Bronchial epithelial cell (primary cell): ENCODE measurements at regions not wholly inside any gene's neighbourhood (a gene's known extent, or its start where the extent isn't known, plus 50 kb on each side); places are given as distances from the start of the nearest gene placed in this dataset.
"Not testable (repeated sequence)": the region's sequence is repeated elsewhere in the genome, so short reads cannot be mapped to it uniquely, and the experiment has no call there.

Experiments
- DNase-seq: peaks from one replicate; pipeline ENCODE4 v3.0.0-alpha.2; 2010; ENCODE audit warnings: low read depth
- FAIRE-seq: peaks from 2 replicates; lab custom pipeline; 2011; peaks lifted over from hg19 to GRCh38; lab: Jason Lieb, UNC
- H3K27me3 ChIP-seq: 2 replicates; pipeline ENCODE4 v1.5.1; 2011; ENCODE audit warnings: low read length; ENCODE audit not compliant: control insufficient read depth, insufficient read depth
- H3K36me3 ChIP-seq: 2 replicates; pipeline ENCODE4 v1.5.1; 2011; ENCODE audit warnings: low read length; ENCODE audit not compliant: control insufficient read depth, insufficient read depth
- H3K4me3 ChIP-seq: 2 replicates; pipeline ENCODE4 v1.5.1; 2011; ENCODE audit warnings: mild to moderate bottlenecking, low read depth, low read length, control low read depth
- TF ChIP-seq, protein P1 (sequence below): IDR thresholded peaks from 2 replicates; pipeline ENCODE4 v1.5.1; 2011; ENCODE audit warnings: mild to moderate bottlenecking, moderate library complexity, low read length, control low read depth, inconsistent platforms; ENCODE audit not compliant: insufficient read depth, severe bottlenecking

DNA sequence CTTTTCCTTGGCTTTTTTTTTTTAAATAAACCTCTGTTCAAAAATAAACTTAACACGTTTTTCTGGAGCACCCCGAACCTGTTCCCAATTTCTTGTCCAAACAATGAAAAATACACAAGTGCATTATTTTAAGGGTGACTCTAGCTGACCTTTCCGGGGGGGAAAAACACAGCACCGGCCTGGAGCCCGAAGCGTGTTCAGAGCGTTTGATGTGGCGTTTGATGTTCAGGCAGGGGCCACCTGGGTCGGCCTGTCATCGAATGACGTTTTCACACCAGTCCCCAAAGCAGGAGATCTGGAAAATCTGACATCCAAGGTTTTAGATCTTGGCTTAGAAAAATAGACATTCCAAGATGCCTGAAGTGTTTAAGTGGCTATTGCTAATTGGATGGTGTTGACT is 282.1 kb downstream of the SHOX start:
- TF ChIP-seq, protein P1, sequence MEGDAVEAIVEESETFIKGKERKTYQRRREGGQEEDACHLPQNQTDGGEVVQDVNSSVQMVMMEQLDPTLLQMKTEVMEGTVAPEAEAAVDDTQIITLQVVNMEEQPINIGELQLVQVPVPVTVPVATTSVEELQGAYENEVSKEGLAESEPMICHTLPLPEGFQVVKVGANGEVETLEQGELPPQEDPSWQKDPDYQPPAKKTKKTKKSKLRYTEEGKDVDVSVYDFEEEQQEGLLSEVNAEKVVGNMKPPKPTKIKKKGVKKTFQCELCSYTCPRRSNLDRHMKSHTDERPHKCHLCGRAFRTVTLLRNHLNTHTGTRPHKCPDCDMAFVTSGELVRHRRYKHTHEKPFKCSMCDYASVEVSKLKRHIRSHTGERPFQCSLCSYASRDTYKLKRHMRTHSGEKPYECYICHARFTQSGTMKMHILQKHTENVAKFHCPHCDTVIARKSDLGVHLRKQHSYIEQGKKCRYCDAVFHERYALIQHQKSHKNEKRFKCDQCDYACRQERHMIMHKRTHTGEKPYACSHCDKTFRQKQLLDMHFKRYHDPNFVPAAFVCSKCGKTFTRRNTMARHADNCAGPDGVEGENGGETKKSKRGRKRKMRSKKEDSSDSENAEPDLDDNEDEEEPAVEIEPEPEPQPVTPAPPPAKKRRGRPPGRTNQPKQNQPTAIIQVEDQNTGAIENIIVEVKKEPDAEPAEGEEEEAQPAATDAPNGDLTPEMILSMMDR = no peak
- Histone ChIP-seq H3K27me3 (no peaks in the 10 kb centered on the region), H3K4me3 (no peak overlapping the region), H3K36me3 (no peaks in the 10 kb centered on the region)
- FAIRE-seq (peak; percentile 94), DNase-seq (no peak)

DNA sequence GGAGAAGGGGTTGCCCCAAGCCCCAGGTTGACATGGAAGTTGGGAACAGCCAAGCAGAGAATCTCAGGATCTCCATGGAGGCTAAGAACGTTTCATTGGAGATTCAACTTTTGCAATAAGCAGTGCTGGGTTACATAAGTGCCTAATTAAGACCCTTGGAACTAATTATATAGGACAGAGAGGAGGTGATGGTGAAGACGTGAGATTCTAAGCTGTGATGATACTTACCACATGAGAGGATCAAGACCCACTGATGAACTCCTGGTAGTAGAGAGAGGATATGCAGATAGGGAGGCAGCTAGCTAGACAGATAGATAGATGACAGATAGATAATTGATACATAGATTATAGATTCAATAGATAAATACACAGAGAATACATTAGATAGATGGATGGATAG is 278.5 kb downstream of the SHOX start:
- DNase-seq, H3K27me3 ChIP-seq, H3K36me3 ChIP-seq, H3K4me3 ChIP-seq: not testable (repeated sequence)
- peak; percentile 98 for FAIRE-seq

DNA sequence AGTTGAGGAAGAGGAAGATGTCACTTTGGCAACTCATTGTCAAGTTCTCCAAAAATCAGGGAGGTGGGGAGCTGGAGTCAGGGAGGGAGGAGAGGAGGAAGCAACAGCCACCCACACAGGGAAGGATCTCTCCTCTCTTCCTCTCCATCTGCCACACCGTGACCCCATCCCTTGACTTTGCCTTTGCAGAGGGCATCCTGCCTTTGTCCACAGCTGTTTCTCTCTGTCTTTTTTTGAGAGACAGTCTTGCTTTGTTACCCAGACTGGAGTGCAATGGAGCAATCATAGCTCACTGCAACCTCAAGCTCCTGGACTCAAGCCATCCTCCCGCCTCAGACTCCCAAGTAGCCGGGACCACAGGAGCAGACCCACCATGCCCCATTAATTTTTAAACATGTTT is 276.0 kb downstream of the SHOX start:
- no peaks in the 10 kb centered on the region for H3K36me3 ChIP-seq
- FAIRE-seq = peak; percentile 92
- no peak for DNase-seq
- no peaks in the 10 kb centered on the region for H3K27me3 ChIP-seq
- TF ChIP-seq, protein P1 = no peak
- no peak overlapping the region for H3K4me3 ChIP-seq

DNA sequence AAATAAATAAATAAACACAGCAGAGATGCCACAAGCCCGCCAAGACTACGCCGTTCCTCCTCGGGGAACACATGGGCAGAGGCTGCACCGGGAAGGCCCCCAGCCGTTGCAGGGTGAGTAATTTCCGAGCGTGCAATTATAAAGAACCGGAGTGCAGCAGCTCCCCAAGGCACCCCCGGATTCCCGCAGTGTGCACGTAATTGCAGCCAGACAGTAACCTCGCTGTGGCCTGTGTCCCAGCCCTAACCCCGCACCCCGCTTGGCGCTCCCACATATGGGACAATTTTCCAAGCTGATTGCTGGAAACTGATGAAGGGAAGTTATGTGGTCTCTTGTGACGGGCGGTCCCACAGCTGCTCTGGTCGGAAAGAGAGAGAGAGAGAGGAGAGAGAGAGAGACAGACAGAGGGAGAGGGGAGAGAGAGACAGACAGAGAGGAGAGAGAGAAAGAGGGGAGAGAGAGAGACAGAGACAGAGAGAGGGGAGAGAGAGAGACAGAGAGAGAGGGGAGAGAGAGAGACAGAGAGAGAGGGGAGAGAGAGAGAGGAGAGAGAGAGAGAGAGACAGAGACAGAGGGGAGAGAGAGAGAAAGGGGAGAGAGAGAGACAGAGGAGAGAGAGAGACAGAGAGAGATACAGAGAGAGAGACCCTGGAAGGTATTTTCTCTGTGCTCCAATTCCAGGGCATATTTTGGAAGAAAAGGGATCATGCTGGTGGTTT is 275.4 kb downstream of the SHOX start:
- DNase-seq = no peak
- Histone ChIP-seq H3K27me3 (no peaks in the 10 kb centered on the region), H3K4me3 (no peak overlapping the region), H3K36me3 (no peaks in the 10 kb centered on the region)
- TF ChIP-seq, protein P1 = no peak
- FAIRE-seq = no peak

DNA sequence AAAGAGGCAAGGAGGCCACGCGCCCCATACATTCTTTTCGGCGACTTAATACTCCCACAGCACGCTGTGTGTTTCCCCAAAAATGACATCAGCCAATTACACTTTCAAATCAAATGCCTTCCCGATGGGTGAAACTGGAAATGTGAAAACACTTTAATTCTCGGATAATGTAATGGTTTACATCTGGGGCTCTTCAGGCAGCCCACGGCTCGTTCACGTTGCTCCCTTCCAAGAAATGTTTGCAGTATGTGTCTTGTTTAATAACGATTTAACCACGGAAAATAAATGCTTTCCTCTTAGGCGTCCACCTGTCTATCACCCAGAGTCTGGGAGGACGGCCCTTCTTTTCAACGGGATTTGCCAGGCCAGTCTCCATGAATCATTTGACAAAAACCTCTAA is 272.5 kb downstream of the SHOX start:
- DNase-seq = no peak

DNA sequence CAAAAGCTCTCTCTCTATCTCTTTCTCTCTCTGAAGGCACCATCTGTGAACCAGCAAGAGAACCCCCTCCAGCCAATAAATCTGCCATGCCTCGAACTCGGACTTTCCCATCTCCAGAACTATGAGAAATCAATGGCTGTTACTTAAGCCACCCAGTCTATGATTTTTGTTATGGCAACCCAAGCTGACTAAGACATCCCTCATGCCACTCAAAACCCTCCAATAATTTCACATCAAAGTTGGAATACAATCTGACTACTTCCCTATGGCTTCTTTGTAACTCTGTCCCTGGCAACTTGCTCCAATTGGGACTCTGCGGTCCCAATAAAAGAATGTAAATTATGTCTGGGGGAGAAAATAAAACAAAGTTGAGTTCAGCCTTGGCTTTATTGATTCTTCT is 265.7 kb downstream of the SHOX start:
- peak; percentile 75 for FAIRE-seq

More for the DNA sequence above, 272.5 kb downstream of the SHOX start:
- TF ChIP-seq, protein P1 = no peak
- no peaks in the 10 kb centered on the region for H3K27me3 ChIP-seq
- no peak for FAIRE-seq
- no peaks in the 10 kb centered on the region for H3K36me3 ChIP-seq
- no peak overlapping the region for H3K4me3 ChIP-seq

More for the DNA sequence above, 265.7 kb downstream of the SHOX start:
- Histone ChIP-seq H3K27me3 (no peaks in the 10 kb centered on the region), H3K4me3 (no peak overlapping the region), H3K36me3 (no peaks in the 10 kb centered on the region)
- TF ChIP-seq, protein P1 = no peak
- DNase-seq = no peak
